GM10266 (cell line): ENCODE measurements at regions not wholly inside any gene's neighbourhood (a gene's known extent, or its start where the extent isn't known, plus 50 kb on each side); places are given as distances from the start of the nearest gene placed in this dataset.
A peak's percentile ranks its signal among the peaks of the same experiment; 100 is the strongest.

Experiments used
- DNase-seq: peaks from one replicate; pipeline ENCODE4 v3.0.0; 2012; ENCODE audit errors: extremely low spot score
- TF ChIP-seq, protein P1 (sequence below): IDR thresholded peaks from 2 replicates; pipeline ENCODE4 v1.5.1; 2012; ENCODE audit warnings: mild to moderate bottlenecking, low read depth; ENCODE audit not compliant: control insufficient read depth, insufficient read depth; ENCODE audit errors: missing control alignments

DNA sequence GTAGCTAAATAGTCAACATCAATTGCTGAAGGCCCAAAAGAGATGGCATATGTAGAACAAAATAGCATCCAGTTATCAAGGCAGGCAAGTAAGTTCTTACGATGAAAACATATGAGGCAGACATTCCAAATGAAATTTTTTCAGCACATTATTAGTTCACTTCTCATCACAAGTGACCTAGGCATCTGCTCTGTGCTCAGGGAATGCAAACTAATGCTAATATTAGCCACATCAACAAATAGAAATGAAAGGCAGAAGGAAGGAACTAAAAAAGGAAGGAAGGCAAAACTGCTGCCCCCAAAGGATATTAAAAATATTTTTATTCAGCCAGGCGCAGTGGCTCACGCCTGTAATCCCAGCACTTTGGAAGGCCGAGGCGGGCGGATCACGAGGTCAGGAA, 51.2 kb upstream of the ROCK1 start:
- TF ChIP-seq, protein P1, sequence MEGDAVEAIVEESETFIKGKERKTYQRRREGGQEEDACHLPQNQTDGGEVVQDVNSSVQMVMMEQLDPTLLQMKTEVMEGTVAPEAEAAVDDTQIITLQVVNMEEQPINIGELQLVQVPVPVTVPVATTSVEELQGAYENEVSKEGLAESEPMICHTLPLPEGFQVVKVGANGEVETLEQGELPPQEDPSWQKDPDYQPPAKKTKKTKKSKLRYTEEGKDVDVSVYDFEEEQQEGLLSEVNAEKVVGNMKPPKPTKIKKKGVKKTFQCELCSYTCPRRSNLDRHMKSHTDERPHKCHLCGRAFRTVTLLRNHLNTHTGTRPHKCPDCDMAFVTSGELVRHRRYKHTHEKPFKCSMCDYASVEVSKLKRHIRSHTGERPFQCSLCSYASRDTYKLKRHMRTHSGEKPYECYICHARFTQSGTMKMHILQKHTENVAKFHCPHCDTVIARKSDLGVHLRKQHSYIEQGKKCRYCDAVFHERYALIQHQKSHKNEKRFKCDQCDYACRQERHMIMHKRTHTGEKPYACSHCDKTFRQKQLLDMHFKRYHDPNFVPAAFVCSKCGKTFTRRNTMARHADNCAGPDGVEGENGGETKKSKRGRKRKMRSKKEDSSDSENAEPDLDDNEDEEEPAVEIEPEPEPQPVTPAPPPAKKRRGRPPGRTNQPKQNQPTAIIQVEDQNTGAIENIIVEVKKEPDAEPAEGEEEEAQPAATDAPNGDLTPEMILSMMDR = no peak
- no peak for DNase-seq

DNA sequence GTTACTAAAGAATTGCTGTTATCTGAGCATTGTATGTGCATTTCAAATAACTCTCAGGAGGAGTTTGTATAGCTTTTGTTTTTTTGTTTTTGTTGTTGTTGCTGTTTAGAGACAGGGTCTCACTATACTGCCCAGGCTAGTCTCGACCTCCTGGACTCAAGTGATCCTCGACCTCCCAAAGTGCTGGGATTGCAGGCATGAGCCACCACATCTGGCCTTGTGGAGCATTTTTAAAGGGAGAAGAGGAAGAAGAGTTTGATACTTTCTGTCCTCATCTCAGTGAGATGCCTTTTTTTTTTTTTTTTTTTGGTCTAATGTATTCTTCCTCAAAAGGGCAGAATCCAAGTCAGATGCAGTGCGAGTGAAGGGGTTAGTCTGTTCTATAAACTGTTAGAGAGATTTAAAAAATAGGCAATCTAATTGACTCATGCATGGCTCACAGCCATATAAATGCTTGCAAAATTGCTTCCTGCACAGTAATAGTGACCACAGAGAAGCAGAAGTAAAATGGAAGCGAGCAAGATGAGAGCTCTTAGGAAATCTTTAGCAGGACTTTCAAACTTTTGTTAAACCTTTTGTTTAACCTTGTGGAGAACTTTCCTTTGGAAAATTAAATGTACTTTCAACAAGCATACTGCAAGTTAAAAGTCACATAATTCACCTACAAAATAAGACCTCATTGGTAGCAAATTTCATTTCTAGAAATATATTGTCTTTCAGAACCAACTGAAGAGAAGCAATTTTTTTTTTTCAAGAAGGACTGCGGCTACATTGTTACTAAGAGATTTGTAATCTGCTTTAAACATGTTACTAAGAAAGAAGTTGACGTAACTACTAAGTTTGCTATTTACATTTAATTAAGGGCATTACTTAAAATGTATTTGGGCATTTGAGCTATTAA, 52.3 kb upstream of the ROCK1 start:
- TF ChIP-seq, protein P1 = no peak
- no peak for DNase-seq

DNA sequence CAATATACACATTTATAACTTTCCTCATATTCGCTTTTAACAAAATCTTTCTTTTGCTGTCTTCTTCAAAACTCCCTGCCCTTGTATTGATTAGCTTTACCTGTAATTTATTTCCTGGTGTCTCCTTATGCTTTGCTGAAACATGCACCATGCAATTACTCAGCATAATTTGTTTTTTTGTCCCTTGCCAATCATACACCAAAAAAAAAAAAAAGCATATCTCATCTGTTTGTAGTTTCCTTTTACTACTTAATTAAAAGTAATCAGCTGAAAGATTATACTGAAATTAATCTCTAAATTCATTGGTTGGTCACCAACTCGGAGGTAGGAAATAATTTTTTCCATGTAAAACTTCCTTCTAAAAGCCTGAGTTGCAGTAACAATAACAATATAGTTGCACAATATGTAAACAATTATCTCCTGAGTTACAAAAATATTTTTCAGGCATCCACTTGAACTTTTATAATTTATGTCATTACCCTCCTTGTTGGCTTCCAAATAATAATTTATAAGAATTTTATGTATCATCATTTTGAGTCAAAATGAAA, 53.0 kb upstream of the ROCK1 start:
- TF ChIP-seq, protein P1 = no peak
- DNase-seq = no peak

DNA sequence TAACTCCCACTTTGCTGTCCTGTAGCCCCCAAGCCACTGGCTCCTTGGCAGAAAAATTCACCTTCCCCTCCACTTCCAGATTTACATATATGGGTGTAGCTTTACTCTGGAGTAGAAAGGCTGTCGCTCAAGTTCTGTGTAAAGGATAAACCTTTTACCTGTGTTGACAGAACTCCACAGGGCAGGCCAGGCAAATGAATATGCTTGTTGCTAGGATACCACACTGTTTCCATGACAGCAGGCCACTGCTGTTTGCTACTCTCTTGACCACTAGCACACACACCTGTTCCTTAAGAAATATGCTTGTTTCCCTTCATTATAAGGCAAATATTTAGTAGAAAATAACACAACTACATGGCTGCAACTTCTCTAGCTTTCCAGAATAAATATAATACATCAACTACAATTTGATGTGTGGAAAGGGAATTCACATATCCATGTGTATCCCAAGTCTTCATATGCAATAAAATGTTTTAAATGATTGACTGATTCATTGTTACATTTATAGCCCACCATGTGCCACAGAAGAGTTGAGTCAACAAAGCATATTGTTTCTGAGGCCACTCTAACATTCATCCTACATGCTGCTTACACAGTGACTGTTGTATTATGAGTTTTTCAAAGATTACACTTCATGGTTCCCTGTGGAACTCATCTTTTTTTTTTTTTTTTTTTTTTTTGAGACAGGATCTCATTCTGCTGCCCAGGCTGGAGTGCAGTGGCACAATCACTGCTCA, 56.2 kb upstream of the ROCK1 start:
- DNase-seq = no peak
- TF ChIP-seq, protein P1 = no peak

DNA sequence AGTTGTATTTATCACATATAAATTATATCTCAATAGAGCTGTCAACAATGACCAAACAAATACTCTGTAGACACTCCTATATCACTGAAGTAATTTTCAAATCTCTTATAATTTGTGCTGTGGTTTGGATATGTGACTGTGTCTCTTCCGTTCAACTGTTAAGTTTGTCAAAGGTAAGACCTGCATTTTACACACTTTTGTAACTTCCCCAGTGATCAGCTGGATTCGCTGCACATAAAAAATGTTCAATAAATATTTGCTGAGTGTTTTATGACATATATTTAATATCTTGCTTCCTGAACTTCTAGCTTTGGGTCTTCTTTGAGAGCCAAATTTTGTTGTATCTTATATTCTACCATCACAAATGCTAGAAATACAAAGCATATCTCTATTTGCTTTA, 57.3 kb upstream of the ROCK1 start:
- TF ChIP-seq, protein P1 = no peak
- DNase-seq = no peak

DNA sequence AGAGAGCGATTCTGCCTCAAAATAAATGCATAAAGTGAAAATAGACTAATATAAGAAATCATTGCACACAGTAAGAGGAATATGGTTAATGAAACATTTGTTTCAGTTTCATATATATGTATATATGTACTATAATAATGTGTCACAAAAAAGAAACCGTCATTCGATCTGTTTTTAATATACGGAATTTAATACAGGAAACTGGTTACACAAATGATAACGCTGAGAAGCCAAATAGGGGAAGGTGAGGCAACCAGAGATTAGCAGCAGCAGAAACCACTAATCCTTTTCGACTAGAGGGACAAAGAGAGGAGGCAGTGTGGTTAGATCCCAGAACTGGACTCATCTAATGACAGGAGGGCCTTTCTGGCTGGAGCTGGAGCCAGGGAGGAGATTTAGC, 64.2 kb upstream of the GREB1L start:
- DNase-seq = no peak
- TF ChIP-seq, protein P1 = no peak

DNA sequence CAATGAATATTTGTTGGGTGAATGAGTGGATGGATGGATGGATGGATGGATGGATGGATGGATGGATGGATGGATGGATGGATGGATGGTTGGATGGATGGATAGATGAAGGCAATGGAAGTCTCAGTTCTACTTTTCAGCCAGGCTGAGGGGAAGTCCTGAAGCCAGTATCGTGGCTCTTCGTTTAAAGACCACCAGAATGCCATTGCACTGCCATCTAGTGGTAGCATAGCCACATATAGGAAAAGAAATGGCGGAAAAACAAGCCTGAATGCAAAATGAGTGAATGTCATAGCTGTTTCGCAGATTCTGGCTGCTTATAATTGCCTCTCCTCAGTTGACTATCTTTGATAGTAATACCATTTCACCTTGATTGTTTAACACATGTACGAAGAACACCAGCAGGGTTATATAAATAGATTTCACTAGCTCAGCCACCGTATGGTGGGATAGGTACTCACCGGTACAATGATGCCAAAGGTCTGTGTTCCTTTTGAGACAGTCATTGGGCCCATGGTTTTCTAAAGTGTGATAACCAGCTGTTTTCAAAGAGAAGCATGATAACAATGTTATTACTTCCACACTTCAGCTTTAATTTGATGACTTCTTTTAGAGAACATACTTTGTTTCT, 62.3 kb upstream of the GREB1L start:
- DNase-seq = peak; percentile 52
- TF ChIP-seq, protein P1 = peak; percentile 82
